H1 (cell line): ENCODE measurements at regions not wholly inside any gene's neighbourhood (a gene's known extent, or its start where the extent isn't known, plus 50 kb on each side); places are given as distances from the start of the nearest gene placed in this dataset.

ENCODE experiments used
- CTCF ChIA-PET: fragments of 300-600 bp; sonication (Branson Sonifier 250); formaldehyde crosslinking; loops from one replicate; lab custom pipeline; 2021; ENCODE audit not compliant: partially characterized antibody; lab: Charles Lee
- POLR2A ChIA-PET: fragments of 300-600 bp; sonication (Branson Sonifier 250); formaldehyde crosslinking; loops from one replicate; lab custom pipeline; 2021; ENCODE audit warnings: inconsistent platforms; ENCODE audit not compliant: partially characterized antibody; lab: Charles Lee
- DNase-seq, 2 experiments: peaks; one replicate each; pipeline versions ENCODE4 v3.0.0 to v3.0.0-alpha.2; 2010 to 2022; ENCODE audit warnings: low spot score in 2 of 2, low read depth in 1 of 2, mixed read lengths in 1 of 2
- FAIRE-seq: peaks from 2 replicates; lab custom pipeline; 2011; peaks lifted over from hg19 to GRCh38; lab: Jason Lieb, UNC
- H2AFZ ChIP-seq: 2 replicates; pipeline ENCODE4 v1.8.1; 2012; ENCODE audit warnings: low read length, inconsistent platforms
- H2AK5ac ChIP-seq: 2 replicates; pipeline ENCODE4 v1.6.1; 2013; ENCODE audit warnings: low read depth, low read length
- H2BK120ac ChIP-seq: replicated peaks from 2 replicates; pipeline ENCODE3; 2013; ENCODE audit warnings: low read depth, low read length, inconsistent platforms
- H2BK12ac ChIP-seq: 2 replicates; pipeline ENCODE4 v1.6.1; 2013; ENCODE audit warnings: low read depth, low read length
- H2BK15ac ChIP-seq: 2 replicates; pipeline ENCODE4 v1.6.1; 2013; ENCODE audit warnings: low read length
- H2BK20ac ChIP-seq: 2 replicates; pipeline ENCODE4 v1.6.1; 2013; ENCODE audit warnings: low read length
- H2BK5ac ChIP-seq: 2 replicates; pipeline ENCODE4 v1.6.1; 2013; ENCODE audit warnings: low read depth, low read length
- H3K14ac ChIP-seq: 2 replicates; pipeline ENCODE4 v1.6.1; 2013; ENCODE audit warnings: inconsistent platforms; ENCODE audit not compliant: insufficient read length
- H3K18ac ChIP-seq: 2 replicates; pipeline ENCODE4 v1.6.1; 2013; ENCODE audit warnings: low read length; ENCODE audit errors: extremely low read depth
- H3K23ac ChIP-seq: 2 replicates; pipeline ENCODE4 v1.6.1; 2013; ENCODE audit warnings: inconsistent platforms; ENCODE audit not compliant: insufficient read length
- H3K23me2 ChIP-seq: 2 replicates; pipeline ENCODE4 v1.6.1; 2013; ENCODE audit warnings: low read depth, low read length
- H3K27ac ChIP-seq: 2 replicates; pipeline ENCODE4 v1.6.1; 2011; ENCODE audit warnings: low read depth, low read length, inconsistent platforms
- H3K27me3 ChIP-seq, 4 experiments: replicated peaks in 1 of 4; 1 replicate in 1 of 4; 2 replicates in 3 of 4; pipeline versions ENCODE4 v1.6.1 to v1.8.1; 2011 to 2013; ENCODE audit warnings: low read length in 3 of 4, mild to moderate bottlenecking in 3 of 4, inconsistent platforms in 2 of 4, mixed read lengths in 2 of 4, moderate library complexity in 1 of 4; ENCODE audit not compliant: control insufficient read depth in 3 of 4, insufficient read depth in 3 of 4; ENCODE audit errors: extremely low read depth in 1 of 4
- H3K36me3 ChIP-seq, 4 experiments: 2 replicates each; pipeline versions ENCODE4 v1.6.1 to v1.8.1; 2011 to 2013; ENCODE audit warnings: mild to moderate bottlenecking in 4 of 4, low read length in 3 of 4, moderate library complexity in 2 of 4, control low read depth in 1 of 4, inconsistent platforms in 1 of 4; ENCODE audit not compliant: insufficient read depth in 4 of 4, control insufficient read depth in 2 of 4
- H3K4ac ChIP-seq: replicated peaks from 2 replicates; pipeline ENCODE3; 2013; ENCODE audit warnings: low read length, low read depth, mixed read lengths, inconsistent platforms; ENCODE audit not compliant: insufficient read length
- H3K4me1 ChIP-seq, 4 experiments: replicated peaks in 1 of 4; 1 replicate in 1 of 4; 2 replicates in 3 of 4; pipeline versions ENCODE4 v1.6.1 to v1.8.1; 2011 to 2013; ENCODE audit warnings: low read length in 3 of 4, inconsistent platforms in 2 of 4, mixed read lengths in 1 of 4; ENCODE audit not compliant: insufficient read depth in 4 of 4, control insufficient read depth in 3 of 4
- H3K4me2 ChIP-seq, 2 experiments: 2 replicates each; pipeline versions ENCODE4 v1.6.1 to v1.8.1; 2011 to 2013; ENCODE audit warnings: low read depth in 2 of 2, low read length in 2 of 2, control low read depth in 1 of 2, inconsistent platforms in 1 of 2, mild to moderate bottlenecking in 1 of 2; ENCODE audit not compliant: insufficient read depth in 1 of 2
- H3K4me3 ChIP-seq, 4 experiments: fragments of 200-600, 300-600 bp in 1 of 4; sonication (generic), shearing (Covaris generic), sonication (Bioruptor Twin) in 1 of 4; 2 replicates each; pipeline versions ENCODE4 v1.5.1 to v1.8.1; 2011 to 2016; ENCODE audit warnings: low read length in 4 of 4, low read depth in 3 of 4, control low read depth in 2 of 4, inconsistent platforms in 2 of 4, mild to moderate bottlenecking in 2 of 4, mixed read lengths in 1 of 4, moderate library complexity in 1 of 4; ENCODE audit not compliant: insufficient read depth in 2 of 4; ENCODE audit errors: extremely low read depth in 1 of 4
- H3K56ac ChIP-seq: replicated peaks from 2 replicates; pipeline ENCODE3; 2013; ENCODE audit warnings: low read depth, mild to moderate bottlenecking, mixed read lengths, low read length, inconsistent platforms; ENCODE audit not compliant: insufficient read length
- H3K79me1 ChIP-seq: 2 replicates; pipeline ENCODE4 v1.6.1; 2013; ENCODE audit warnings: low read depth, low read length, control low read depth
- H3K79me2 ChIP-seq, 2 experiments: 2 replicates each; pipeline versions ENCODE4 v1.6.1 to v1.8.1; 2012 to 2013; ENCODE audit warnings: low read length in 2 of 2, mild to moderate bottlenecking in 2 of 2, inconsistent platforms in 1 of 2; ENCODE audit not compliant: insufficient read depth in 2 of 2, control insufficient read depth in 1 of 2
- H3K9ac ChIP-seq, 4 experiments: replicated peaks in 1 of 4; 1 replicate in 1 of 4; 2 replicates in 3 of 4; pipeline versions ENCODE4 v1.6.1 to v1.8.1; 2011 to 2013; ENCODE audit warnings: low read depth in 3 of 4, low read length in 3 of 4, control low read depth in 2 of 4, mild to moderate bottlenecking in 2 of 4, moderate library complexity in 2 of 4, inconsistent platforms in 1 of 4; ENCODE audit errors: extremely low read depth in 1 of 4
- H3K9me3 ChIP-seq, 2 experiments: 2 replicates each; pipeline versions ENCODE4 v1.6.1 to v1.8.1; 2012 to 2013; ENCODE audit warnings: mild to moderate bottlenecking in 2 of 2, moderate library complexity in 2 of 2, control low read depth in 1 of 2, inconsistent platforms in 1 of 2, low read depth in 1 of 2, low read length in 1 of 2, mixed read lengths in 1 of 2; ENCODE audit not compliant: insufficient read depth in 2 of 2
- H4K20me1 ChIP-seq, 2 experiments: replicated peaks in 1 of 2; 2 replicates each; pipeline versions ENCODE3 to v1.8.1; 2011 to 2013; ENCODE audit warnings: inconsistent platforms in 2 of 2, low read length in 2 of 2, mild to moderate bottlenecking in 1 of 2; ENCODE audit not compliant: insufficient read depth in 2 of 2, control insufficient read depth in 1 of 2
- H4K5ac ChIP-seq: 2 replicates; pipeline ENCODE4 v1.6.1; 2013; ENCODE audit warnings: low read length, low read depth, mixed read lengths, inconsistent platforms; ENCODE audit not compliant: insufficient read length
- H4K8ac ChIP-seq: 2 replicates; pipeline ENCODE4 v1.8.0; 2013; ENCODE audit warnings: mild to moderate bottlenecking, moderate library complexity, low read length, inconsistent platforms; ENCODE audit not compliant: insufficient read depth; ENCODE audit errors: extremely low read depth
- H4K91ac ChIP-seq: replicated peaks from 2 replicates; pipeline ENCODE3; 2013; ENCODE audit warnings: low read length, mixed read lengths, inconsistent platforms; ENCODE audit not compliant: insufficient read length
- BCL11A ChIP-seq, 2 experiments: IDR thresholded peaks; one replicate each; pipeline ENCODE4 v1.6.1; 2011; ENCODE audit warnings: low read depth in 2 of 2, low read length in 2 of 2, mild to moderate bottlenecking in 2 of 2
- CEBPB ChIP-seq: IDR thresholded peaks from 2 replicates; pipeline ENCODE4 v1.6.1; 2012; ENCODE audit warnings: low read depth, low read length
- FOSL1 ChIP-seq: IDR thresholded peaks from 2 replicates; pipeline ENCODE4 v1.6.1; 2011; ENCODE audit warnings: mild to moderate bottlenecking, low read depth, low read length, moderate library complexity; ENCODE audit not compliant: insufficient read depth
- KDM1A ChIP-seq: fragments of 200-600, 300-600 bp; sonication (generic); IDR thresholded peaks from 2 replicates; pipeline ENCODE4 v1.7.1; 2016; ENCODE audit warnings: mild to moderate bottlenecking, low read length, borderline replicate concordance
- POLR2AphosphoS5 ChIP-seq: IDR thresholded peaks from 2 replicates; pipeline ENCODE4 v1.6.1; 2011; ENCODE audit warnings: low read depth, low read length
- SIX5 ChIP-seq: IDR thresholded peaks from 2 replicates; pipeline ENCODE4 v1.6.1; 2011; ENCODE audit warnings: mild to moderate bottlenecking, low read depth, low read length
- TCF12 ChIP-seq: IDR thresholded peaks from 2 replicates; pipeline ENCODE4 v1.6.1; 2011; ENCODE audit warnings: low read depth, mild to moderate bottlenecking, low read length
- WGBS, 2 experiments: shearing (Covaris generic) in 1 of 2; methylation state at CpG; one replicate each; pipeline versions ENCODE4 v1.1.6 to v1.1.7; 2013 to 2015; ENCODE audit warnings: low lambda C conversion rate in 2 of 2, mixed read lengths in 2 of 2, inconsistent platforms in 1 of 2, low coverage in 1 of 2, missing lambda C conversion rate in 1 of 2; ENCODE audit not compliant: insufficient replicate concordance in 2 of 2, insufficient coverage in 1 of 2, insufficient read length in 1 of 2; ENCODE audit errors: extremely low coverage in 1 of 2, missing lambda C conversion rate in 1 of 2; 5-methylcytosine and 5-hydroxymethylcytosine counted together

DNA sequence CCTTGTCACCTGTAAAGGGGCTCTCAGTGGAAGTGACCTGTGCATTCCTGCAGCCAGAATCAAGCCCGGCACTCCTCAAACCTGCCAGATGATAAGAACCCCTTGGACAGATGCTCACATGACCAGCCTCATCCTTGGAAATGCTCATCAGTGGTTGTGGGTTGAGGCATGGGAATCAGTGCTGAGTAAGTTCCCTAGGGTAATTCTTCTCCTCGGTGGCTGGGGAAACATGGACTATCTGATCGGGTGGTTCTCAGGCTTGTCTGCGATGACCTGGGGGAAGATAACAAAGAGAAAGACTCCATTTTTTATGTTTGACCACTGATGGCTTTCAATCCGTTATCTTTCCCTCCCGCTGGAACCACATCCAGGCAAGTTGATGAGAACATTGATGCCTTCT, 84.0 kb downstream of the SPP2 start:
- 97% methylated on average over 6 of the region's 6 CpGs; no CpG with 5 or more reads in 1 of the 2 experiments for WGBS, 2 experiments
- Histone ChIP-seq H3K4me2 (no peak overlapping the region), H2BK120ac (no peak overlapping the region), H3K14ac (no peak overlapping the region), H3K27ac (no peak overlapping the region), H4K5ac (no peak overlapping the region), H2BK12ac (no peak overlapping the region), H2AK5ac (no peak overlapping the region), H3K79me1 (no peaks in the 10 kb centered on the region), H3K56ac (no peak overlapping the region), H4K91ac (no peak overlapping the region), H3K9ac (no peak overlapping the region), H3K23ac (no peak overlapping the region), H2BK5ac (no peak overlapping the region), H3K18ac (no peak overlapping the region), H2BK20ac (no peak overlapping the region), H2BK15ac (no peak overlapping the region), H3K4ac (no peak overlapping the region), H3K9me3 (no peaks in the 10 kb centered on the region), H3K27me3 (no peaks in the 10 kb centered on the region), H3K79me2 (no peaks in the 10 kb centered on the region), H4K8ac (no peak overlapping the region), H4K20me1 (no peaks in the 10 kb centered on the region), H3K36me3 (no peaks in the 10 kb centered on the region), H3K4me1 (peaks cover 0 to 3% (median 0%) of the 10 kb centered on the region in 4 experiments; a peak in 2 of 7 replicates), H2AFZ (no peak overlapping the region), H3K23me2 (no peaks in the 10 kb centered on the region), H3K4me3 (no peak overlapping the region)
- no peak for DNase-seq
- ChIA-PET CTCF (interaction anchor here (0.6 to 3.0 kb wide), 10 partner anchors 12 to 375 kb away, joined by 3 to 23 read pairs (median 3); partner anchors contain the start of gene ARL4C), POLR2A (no interaction called here)
- no peak for FAIRE-seq
- TF ChIP-seq POLR2AphosphoS5 (no peak), KDM1A (no peak), SIX5 (no peak), CEBPB (no peak), BCL11A (IDR thresholded peaks at IDR 0.05; ENCODE audit: low read depth in 2 of 2, low read length in 2 of 2) (no peak), TCF12 (no peak), FOSL1 (no peak)
